ENCODE measurements at regions not wholly inside any gene's neighbourhood (a gene's known extent, or its start where the extent isn't known, plus 50 kb on each side); places are given as distances from the start of the nearest gene placed in this dataset.

DNA sequence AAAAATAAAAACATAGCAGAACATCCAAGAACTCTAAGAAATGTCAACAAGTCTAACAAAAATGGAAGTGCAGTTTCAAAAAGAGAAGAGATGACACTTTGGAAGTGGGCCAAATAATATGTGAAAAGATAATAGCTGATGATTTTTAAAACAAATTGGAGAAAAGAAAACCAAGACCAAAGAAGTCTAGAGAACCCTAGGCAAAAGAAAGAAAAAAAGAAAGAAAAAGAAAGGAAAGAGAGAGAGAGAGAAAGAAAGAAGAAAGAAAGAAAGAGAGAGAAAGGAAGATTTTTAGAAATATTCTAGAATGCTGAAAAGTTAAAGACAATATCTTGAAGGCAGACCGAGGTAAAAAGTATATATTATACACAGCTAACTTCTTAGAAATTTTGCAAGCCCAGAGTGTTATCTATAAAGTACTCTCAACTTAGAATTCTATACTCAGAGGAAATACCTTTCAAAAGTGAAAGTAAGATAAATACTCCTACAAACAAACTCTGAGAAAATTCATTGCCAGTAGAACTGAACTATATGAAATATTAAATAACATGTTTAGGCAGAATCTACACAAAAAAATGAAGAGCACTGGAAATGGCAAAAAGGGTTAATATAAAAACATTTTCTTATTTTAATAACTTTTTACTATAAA, 138.7 kb upstream of the SMIM30 start:
- H2AFZ ChIP-seq (ENCODE audit: low read length), result peak overlapping the region; percentile 62
- peak overlapping the region; percentile 55 for H3K4me2 ChIP-seq (ENCODE audit: insufficient read depth, low read length)
- DNase-seq (ENCODE audit: insufficient read length, low spot score, missing footprints), result no peak

DNA sequence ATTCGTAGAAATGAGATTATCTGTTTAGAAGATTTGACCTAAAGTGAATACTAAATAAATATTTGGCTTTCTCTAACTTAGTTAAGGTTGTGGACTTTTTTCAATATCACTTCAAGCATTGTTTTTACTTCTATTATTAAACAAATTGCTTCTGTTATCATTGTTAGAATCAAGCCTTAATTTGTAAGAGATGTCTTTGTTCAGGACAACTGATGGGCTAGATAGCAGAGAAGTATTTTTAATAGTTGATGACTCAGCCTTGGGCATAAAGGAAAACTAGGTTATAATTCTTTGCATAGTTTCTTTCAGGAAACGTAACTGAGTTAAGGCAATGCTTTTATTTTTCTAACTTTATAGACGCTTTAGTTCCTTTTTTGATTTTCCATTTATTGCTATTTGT, 128.8 kb upstream of the SMIM30 start:
- Histone ChIP-seq H3K27ac (ENCODE audit: low read depth, low read length) (no peak overlapping the region), H3K27me3 (ENCODE audit: insufficient read depth, low read length) (no peaks in the 10 kb centered on the region), H3K4me1 (ENCODE audit: insufficient read depth, low read length) (no peaks in the 10 kb centered on the region), H2AFZ (ENCODE audit: low read length) (no peak overlapping the region), H3K36me3 (ENCODE audit: insufficient read depth, low read length) (no peaks in the 10 kb centered on the region), H3K9me3 (ENCODE audit: low read depth, low read length) (no peaks in the 10 kb centered on the region), H4K20me1 (ENCODE audit: insufficient read depth, low read length) (no peaks in the 10 kb centered on the region), H3K4me3 (ENCODE audit: insufficient read depth, low read length) (no peak overlapping the region), H3K4me2 (ENCODE audit: insufficient read depth, low read length) (no peak overlapping the region), H3K79me2 (ENCODE audit: insufficient read depth, low read length) (no peaks in the 10 kb centered on the region)
- DNase-seq (ENCODE audit: insufficient read length, low spot score, missing footprints), result no peak
- TF ChIP-seq, protein P1, sequence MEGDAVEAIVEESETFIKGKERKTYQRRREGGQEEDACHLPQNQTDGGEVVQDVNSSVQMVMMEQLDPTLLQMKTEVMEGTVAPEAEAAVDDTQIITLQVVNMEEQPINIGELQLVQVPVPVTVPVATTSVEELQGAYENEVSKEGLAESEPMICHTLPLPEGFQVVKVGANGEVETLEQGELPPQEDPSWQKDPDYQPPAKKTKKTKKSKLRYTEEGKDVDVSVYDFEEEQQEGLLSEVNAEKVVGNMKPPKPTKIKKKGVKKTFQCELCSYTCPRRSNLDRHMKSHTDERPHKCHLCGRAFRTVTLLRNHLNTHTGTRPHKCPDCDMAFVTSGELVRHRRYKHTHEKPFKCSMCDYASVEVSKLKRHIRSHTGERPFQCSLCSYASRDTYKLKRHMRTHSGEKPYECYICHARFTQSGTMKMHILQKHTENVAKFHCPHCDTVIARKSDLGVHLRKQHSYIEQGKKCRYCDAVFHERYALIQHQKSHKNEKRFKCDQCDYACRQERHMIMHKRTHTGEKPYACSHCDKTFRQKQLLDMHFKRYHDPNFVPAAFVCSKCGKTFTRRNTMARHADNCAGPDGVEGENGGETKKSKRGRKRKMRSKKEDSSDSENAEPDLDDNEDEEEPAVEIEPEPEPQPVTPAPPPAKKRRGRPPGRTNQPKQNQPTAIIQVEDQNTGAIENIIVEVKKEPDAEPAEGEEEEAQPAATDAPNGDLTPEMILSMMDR (IDR thresholded peaks at IDR 0.05; ENCODE audit: extremely low read depth, low read depth, low read length), result no peak

More for the DNA sequence above, 138.7 kb upstream of the SMIM30 start:
- H3K79me2 ChIP-seq (ENCODE audit: insufficient read depth, low read length), result no peaks in the 10 kb centered on the region
- no peaks in the 10 kb centered on the region for H3K4me1 ChIP-seq (ENCODE audit: insufficient read depth, low read length)
- H3K27me3 ChIP-seq (ENCODE audit: insufficient read depth, low read length), result no peaks in the 10 kb centered on the region
- no peak overlapping the region for H3K27ac ChIP-seq (ENCODE audit: low read depth, low read length)
- no peaks in the 10 kb centered on the region for H3K36me3 ChIP-seq (ENCODE audit: insufficient read depth, low read length)
- peak overlapping the region; percentile 28 for H3K4me3 ChIP-seq (ENCODE audit: insufficient read depth, low read length)
- TF ChIP-seq, protein P1 (IDR thresholded peaks at IDR 0.05; ENCODE audit: extremely low read depth, low read depth, low read length), result no peak
- H4K20me1 ChIP-seq (ENCODE audit: insufficient read depth, low read length), result no peaks in the 10 kb centered on the region
- no peaks in the 10 kb centered on the region for H3K9me3 ChIP-seq (ENCODE audit: low read depth, low read length)

DNA sequence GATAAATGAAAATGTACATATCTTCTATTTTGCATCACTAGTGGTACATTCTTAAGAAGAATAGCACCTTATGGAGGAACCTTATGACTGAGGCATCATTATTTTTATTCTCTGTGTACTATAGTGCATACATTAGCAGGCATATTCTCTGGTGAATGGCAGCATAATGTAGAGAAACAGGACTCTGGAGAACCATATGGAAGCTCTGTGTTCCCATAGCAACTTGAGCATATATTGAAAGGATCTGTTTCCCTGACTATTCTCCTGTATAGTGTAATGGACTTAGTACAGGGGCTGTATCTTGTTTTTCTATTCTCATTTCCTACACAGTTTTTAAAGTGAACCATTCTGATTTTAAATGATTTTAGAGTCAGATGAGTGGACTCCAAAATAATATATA, 128.4 kb upstream of the SMIM30 start:
- no peaks in the 10 kb centered on the region for H3K4me1 ChIP-seq (ENCODE audit: insufficient read depth, low read length)
- no peaks in the 10 kb centered on the region for H4K20me1 ChIP-seq (ENCODE audit: insufficient read depth, low read length)
- H2AFZ ChIP-seq (ENCODE audit: low read length), result no peak overlapping the region
- no peaks in the 10 kb centered on the region for H3K79me2 ChIP-seq (ENCODE audit: insufficient read depth, low read length)
- H3K27ac ChIP-seq (ENCODE audit: low read depth, low read length), result no peak overlapping the region
- DNase-seq (ENCODE audit: insufficient read length, low spot score, missing footprints), result no peak
- TF ChIP-seq, protein P1 (IDR thresholded peaks at IDR 0.05; ENCODE audit: extremely low read depth, low read depth, low read length), result no peak
- H3K36me3 ChIP-seq (ENCODE audit: insufficient read depth, low read length), result no peaks in the 10 kb centered on the region
- no peak overlapping the region for H3K4me2 ChIP-seq (ENCODE audit: insufficient read depth, low read length)
- no peak overlapping the region for H3K4me3 ChIP-seq (ENCODE audit: insufficient read depth, low read length)
- H3K9me3 ChIP-seq (ENCODE audit: low read depth, low read length), result no peaks in the 10 kb centered on the region
- H3K27me3 ChIP-seq (ENCODE audit: insufficient read depth, low read length), result no peaks in the 10 kb centered on the region

DNA sequence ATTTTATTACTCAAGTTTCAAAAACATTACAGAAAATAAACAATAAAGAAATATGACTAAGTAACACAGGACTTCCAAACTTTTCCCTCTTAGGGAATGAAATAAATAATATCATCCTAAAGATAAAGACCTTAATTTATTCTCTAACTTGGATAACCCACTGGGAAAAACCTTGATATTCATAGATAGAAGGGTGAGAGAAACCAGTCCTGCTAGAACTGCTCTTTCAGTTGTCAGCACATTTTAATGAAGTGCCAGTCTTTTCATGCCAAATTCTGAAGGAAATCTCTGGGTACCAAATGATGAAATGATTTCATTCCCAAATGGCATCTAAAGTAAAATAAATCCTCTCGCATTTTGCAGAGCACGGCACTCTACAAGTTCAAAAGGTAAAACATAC, 114.5 kb upstream of the SMIM30 start:
- TF ChIP-seq, protein P1 (IDR thresholded peaks at IDR 0.05; ENCODE audit: extremely low read depth, low read depth, low read length), result no peak
- H3K27ac ChIP-seq (ENCODE audit: low read depth, low read length), result no peak overlapping the region
- H3K27me3 ChIP-seq (ENCODE audit: insufficient read depth, low read length), result no peaks in the 10 kb centered on the region
- H2AFZ ChIP-seq (ENCODE audit: low read length), result no peak overlapping the region
- H3K4me3 ChIP-seq (ENCODE audit: insufficient read depth, low read length), result no peak overlapping the region
- H4K20me1 ChIP-seq (ENCODE audit: insufficient read depth, low read length), result no peaks in the 10 kb centered on the region
- no peak for DNase-seq (ENCODE audit: insufficient read length, low spot score, missing footprints)
- H3K9me3 ChIP-seq (ENCODE audit: low read depth, low read length), result no peaks in the 10 kb centered on the region
- no peak overlapping the region for H3K4me2 ChIP-seq (ENCODE audit: insufficient read depth, low read length)
- no peaks in the 10 kb centered on the region for H3K4me1 ChIP-seq (ENCODE audit: insufficient read depth, low read length)
- H3K79me2 ChIP-seq (ENCODE audit: insufficient read depth, low read length), result no peaks in the 10 kb centered on the region
- H3K36me3 ChIP-seq (ENCODE audit: insufficient read depth, low read length), result no peaks in the 10 kb centered on the region
